ENCODE measurements at regions not wholly inside any gene's neighbourhood (a gene's known extent, or its start where the extent isn't known, plus 50 kb on each side); places are given as distances from the start of the nearest gene placed in this dataset.

GRCh38 chr17:53336281-53336680, 486.4 kb upstream of the KIF2B start:
- no peak for TF ChIP-seq CTCF (IDR thresholded peaks at IDR 0.05 in 4 of 5, conservative IDR thresholded peaks at IDR 0.05 in 1 of 5)
- TF ChIP-seq POLR2A (IDR thresholded peaks at IDR 0.05), result no peak
